NCI-H2107 treated with DMSO at 0.1 percent for 48 hours (cell line): ENCODE measurements at regions not wholly inside any gene's neighbourhood (a gene's known extent, or its start where the extent isn't known, plus 50 kb on each side); places are given as distances from the start of the nearest gene placed in this dataset.
"Not testable (repeated sequence)": the region's sequence is repeated elsewhere in the genome, so short reads cannot be mapped to it uniquely, and the experiment has no call there.

Experiments
- DNase-seq: peaks from one replicate; lab custom pipeline; 2025; ENCODE audit not compliant: unreplicated experiment; lab: John Stamatoyannopoulos, UW

GRCh38 chr4:175033162-175033561 lies 115.0 kb downstream of the ADAM29 start:
- no peak for DNase-seq

DNA sequence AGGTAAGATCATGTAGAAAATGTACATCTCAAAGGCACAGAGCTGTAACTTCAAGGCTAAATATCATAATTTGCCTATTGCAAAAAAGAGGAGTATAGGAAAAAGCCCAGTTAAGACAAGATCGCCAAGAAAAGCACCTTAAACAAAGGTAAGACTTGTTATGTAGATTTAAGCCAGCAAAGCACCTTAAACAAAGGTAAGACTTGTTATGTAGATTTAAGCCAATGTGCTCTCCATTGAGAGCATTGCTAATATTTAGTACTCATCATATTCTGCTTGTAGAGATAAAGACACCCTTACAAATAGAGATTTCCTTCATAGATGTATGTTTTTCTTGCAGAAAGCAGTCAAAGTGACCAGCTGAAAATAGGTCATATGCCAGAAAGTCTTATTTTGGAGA lies 115.8 kb downstream of the ADAM29 start:
- no peak for DNase-seq

DNA sequence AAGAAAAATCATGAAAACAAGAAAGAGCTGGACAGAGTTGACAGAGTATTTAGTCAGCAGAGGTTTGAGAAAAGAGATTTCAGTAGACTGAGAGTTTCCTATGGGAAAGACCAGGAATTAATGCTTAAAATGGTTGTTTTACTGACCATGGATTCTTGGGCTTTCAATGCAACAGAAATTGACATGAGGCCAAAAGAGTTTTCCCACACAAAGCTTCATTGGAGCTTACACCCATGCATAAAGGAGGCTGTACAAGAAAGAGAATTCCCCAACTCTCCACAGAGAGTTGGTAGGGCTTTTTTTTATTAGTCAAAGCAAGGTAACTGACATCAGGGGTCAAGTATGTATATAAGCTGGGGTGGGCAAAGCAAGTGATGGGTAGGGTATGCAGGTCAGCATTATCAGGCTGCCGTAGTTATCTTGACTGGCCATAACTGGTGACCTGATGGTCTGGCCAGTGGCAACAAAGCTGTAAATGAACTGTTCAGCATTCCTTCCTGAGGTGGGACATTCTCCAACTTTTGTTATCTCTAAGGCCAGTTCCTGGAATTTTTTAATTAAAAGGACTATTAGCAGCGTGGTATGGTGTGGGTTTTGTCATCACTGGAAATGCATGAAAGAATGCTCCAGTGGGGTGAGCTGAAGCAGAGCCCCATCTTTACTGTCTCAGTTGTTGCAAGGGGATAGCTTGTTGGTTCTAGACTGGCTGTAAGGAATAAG lies 117.0 kb downstream of the ADAM29 start:
- no peak for DNase-seq

DNA sequence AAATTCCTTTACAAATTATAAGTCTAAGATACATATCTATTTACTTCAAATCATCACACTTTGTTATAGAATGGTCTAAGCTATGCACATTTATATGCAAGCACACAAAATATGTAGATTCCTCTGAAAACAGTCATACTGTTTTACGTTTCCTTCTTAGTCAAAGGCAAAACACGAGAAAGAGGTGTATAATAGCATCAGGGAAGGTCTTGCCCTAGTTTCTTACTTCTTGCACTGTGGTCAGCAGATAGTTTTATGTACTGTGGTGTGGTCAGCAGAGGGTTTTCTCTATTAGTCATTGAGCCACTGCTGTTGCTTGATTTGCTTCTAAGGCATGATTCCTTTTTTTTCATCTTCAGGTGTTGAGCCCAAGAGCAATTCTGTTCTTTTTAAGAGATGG lies 117.7 kb downstream of the ADAM29 start:
- DNase-seq, result no peak

DNA sequence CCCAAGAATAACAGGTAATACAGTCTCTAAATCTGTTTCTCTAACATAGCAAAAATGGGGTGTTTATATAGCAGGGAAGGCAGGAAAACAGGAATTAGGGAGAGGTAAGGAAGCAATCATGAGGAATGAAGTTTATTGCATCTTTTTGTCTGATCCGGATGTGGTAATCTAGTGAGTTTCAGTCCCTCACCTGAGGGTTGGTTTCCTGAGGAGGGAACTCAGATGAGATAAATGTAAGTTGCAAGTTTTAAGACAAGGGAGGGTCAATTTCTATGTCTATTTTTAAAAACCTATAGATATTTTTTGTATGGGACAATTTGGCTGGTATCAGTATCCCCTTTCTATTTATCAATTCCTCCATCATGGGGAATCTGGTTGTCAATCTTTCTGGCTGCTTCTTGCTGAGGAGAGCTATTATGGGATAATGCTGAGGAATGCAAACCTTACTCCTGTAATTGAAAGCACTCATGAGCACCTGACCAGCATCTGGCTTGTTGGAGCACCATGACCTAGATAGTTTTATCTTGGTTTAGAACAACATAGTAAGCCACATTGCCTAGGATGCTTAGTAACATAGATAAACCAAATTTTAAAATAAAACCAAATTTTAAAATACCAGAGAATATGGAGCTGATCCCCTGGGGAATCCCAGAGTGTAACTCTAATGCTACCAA lies 130.1 kb downstream of the ADAM29 start:
- DNase-seq, result no peak

GRCh38 chr4:175048906-175049305 lies 130.7 kb downstream of the ADAM29 start:
- DNase-seq, result no peak

DNA sequence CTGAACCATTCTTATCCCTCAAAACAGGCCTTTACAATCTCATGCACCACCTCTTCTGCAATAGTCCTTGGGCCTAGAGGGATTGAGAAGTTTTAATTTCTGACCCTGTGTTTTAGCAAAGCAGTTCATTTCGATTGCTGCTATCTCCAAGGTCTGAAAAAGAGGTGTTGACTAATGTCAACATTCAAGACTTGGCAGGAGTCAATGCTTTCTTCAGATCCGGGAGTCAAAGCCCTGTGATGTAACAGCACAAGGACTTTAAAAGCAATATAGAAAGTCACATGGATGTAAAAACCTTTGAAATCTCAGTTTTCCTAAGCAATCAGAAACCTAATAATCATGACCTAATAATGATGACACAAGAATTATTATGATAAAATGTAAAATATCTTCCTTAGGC lies 133.8 kb downstream of the ADAM29 start:
- no peak for DNase-seq

DNA sequence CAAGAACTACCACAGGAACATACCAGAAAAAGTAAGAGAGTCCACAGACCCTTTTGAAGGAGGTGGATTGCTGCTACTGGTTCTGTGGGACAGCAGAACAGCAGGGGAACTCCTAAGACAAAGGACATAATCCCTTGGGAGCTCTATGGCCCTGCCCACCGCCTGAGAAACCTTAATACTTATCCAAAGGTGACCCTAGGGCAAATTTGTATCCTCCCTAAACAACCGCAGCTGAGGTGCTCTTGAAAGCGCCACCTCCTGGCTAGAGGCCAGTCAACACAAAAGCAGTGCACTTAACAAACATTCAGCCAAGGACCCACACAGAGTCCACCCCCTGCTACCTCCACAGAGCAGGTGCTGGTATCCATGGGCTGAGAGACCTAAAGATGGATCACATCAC lies 136.8 kb downstream of the ADAM29 start:
- DNase-seq, result no peak

GRCh38 chr4:175062183-175062592 lies 144.0 kb downstream of the ADAM29 start:
- DNase-seq, result no peak

- DNase-seq, result no peak
Measured at GRCh38 chr4:175065228-175065627, 147.1 kb downstream of the ADAM29 start.

DNA sequence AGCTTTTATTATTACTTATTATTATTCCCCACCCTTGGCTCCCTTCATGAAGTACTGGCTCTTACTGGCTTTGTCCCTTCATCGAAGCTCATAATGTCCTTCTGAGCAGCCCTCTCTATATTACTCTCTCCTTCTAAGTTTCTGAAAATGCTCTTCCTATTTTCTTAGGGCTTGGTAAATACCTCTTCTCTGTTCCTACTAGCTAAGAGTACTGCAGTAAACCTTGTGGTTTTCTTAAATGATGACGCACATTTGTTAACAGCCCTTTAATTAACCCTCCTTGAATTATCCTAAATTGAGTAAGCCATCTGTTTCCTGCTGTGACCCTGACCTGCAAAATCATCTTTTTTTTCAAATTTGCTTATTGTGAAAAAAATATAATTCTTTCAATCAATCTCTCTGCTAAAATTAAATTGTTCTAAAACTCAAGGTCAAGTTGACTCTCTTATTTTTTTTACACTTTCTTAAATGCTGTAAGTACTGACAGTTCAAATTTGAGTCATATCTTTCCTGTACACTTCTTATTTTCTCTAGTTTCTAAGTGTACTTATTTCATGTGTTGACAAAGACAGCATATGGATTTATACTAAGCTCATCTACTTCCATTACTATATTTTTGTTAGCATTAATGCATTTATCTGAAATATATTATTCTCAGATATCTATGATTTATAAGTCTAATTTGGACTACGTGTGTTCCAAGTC lies 148.9 kb downstream of the ADAM29 start:
- no peak for DNase-seq

- DNase-seq, result no peak
Measured at GRCh38 chr4:175068266-175068665, 150.1 kb downstream of the ADAM29 start.

DNA sequence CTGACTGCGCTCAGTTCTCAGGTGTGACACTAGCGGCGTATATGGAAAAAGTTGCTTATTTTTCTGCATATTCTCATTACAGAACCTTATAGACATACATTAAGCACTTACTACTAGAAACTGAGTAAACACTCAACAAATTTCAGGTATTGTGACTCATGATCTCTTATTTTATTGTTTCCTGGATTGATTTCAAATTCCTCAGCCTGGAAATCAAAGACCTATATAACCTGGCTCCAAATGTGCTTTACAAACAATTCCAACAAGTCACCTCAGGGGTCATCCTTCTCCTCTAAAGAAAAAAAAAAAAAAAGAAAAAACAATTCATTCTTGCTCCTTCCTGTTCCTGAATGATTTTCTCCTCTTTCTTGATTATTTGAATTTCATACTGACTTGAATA lies 152.3 kb downstream of the ADAM29 start:
- DNase-seq, result no peak

DNA sequence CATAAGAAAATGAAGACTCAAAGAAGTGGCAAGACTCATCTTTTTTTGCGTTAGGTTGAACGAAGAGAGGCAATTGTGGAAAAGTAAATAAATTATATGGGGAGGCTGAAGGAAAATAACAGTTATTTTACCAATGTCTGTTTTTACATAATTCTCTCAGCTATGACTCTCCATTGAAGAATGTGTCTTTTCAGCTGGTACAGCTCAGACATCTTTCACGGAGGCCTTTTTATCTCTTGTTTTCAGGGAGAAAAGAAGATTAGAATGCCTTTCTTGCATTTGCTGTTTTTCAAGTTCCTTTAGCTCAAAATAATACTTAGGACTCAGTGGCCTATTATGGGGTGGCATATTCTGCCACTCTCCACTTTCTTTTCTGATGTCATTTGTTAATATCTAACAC lies 153.0 kb downstream of the ADAM29 start:
- DNase-seq, result no peak

DNA sequence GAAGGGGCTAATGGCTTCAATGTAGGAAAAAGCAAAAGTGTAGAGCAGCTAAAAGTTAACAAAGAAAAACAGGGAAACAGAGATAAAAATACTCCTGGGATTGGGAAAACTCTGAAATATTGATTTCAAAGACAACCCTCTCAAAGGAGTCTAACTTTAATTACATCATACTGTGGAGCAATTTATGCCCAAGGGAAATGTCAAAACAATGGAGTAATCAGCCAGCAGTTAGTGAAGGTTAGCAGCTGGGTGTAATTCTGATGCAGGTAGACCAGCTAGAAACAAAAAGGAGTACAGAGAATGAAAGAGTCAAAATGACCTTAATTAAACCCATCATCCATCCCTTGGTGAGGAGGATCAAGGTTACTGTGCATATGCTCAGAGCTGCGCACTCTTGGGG lies 169.0 kb downstream of the ADAM29 start:
- DNase-seq, result no peak

GRCh38 chr4:175090116-175090515 lies 172.0 kb downstream of the ADAM29 start:
- no peak for DNase-seq

GRCh38 chr4:175091649-175092048 lies 173.5 kb downstream of the ADAM29 start:
- no peak for DNase-seq

- DNase-seq, result no peak
Measured at GRCh38 chr4:175092114-175092513, 174.0 kb downstream of the ADAM29 start.

GRCh38 chr4:175093055-175093454 lies 174.9 kb downstream of the ADAM29 start:
- not testable (repeated sequence) for DNase-seq

GRCh38 chr4:175103403-175103802 lies 185.2 kb downstream of the ADAM29 start:
- no peak for DNase-seq

DNA sequence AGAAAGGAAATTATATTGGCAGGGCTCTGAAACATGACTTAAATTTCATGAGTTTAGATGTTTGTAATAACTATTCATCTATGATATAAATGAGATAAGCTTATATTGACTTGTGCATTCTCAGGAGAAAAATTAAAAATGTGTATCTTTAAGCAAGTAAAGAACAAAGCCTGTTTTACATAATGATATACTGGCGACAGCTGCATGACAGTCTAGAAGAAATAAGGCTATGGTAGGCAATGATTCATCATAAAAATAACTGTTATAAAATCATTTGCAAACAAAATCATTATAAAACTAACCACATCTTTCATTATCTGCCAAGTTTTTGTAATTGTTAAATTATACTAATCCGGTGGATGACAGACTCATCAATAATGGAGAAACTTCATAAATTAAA lies 188.1 kb downstream of the ADAM29 start:
- DNase-seq, result no peak

DNA sequence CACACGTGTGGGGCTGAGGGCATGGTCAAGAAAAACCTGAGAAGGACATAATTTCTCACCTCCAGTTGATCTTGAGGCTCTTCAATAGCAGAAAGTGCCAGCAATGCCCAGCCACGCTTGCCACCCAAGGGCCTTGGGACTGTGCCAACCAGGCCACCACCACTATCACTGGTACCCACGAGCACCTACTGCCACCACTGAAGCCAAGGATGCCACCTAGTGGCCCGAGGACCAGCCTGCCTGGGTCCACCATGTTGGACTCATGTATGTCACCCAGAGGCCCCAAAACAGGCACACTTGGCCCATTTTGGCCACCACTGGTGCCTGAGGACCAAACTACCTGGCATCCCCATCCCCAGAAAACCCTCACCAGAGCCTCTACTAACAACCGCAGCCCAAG lies 191.8 kb downstream of the ADAM29 start:
- no peak for DNase-seq
